HG03469 (cell line): ENCODE measurements at regions not wholly inside any gene's neighbourhood (a gene's known extent, or its start where the extent isn't known, plus 50 kb on each side); places are given as distances from the start of the nearest gene placed in this dataset.
"Not testable (repeated sequence)": the region's sequence is repeated elsewhere in the genome, so short reads cannot be mapped to it uniquely, and the experiment has no call there.

Experiments used
- ATAC-seq: cut with Tn5 transposase; IDR thresholded peaks from one replicate; pipeline ENCODE4 v1.9.1; 2021; ENCODE audit warnings: mild to moderate bottlenecking, moderate library complexity, moderate number of reproducible peaks; ENCODE audit not compliant: unreplicated experiment

DNA sequence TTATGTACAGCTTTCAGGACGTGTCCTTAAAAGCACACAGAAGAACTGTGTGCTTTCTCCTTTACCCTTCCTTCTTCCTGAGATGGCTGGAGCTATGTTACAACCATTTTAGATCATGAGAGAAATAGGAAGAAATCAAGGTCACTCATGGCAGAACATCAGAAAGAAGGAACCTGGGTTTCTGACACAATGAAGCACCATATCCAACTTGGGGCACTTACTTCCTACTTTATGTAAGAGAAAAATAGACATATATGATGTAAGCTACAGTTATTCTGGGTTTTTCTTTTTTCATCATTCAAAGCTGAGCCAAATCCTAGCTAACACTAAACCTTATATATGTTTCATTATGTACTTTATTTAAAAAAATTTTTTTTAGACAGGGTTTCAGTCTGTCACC is 79.5 kb downstream of the FAM161A start:
- no peak for ATAC-seq

GRCh38 chr2:61771904-61772845 is 81.7 kb downstream of the FAM161A start:
- no peak for ATAC-seq

DNA sequence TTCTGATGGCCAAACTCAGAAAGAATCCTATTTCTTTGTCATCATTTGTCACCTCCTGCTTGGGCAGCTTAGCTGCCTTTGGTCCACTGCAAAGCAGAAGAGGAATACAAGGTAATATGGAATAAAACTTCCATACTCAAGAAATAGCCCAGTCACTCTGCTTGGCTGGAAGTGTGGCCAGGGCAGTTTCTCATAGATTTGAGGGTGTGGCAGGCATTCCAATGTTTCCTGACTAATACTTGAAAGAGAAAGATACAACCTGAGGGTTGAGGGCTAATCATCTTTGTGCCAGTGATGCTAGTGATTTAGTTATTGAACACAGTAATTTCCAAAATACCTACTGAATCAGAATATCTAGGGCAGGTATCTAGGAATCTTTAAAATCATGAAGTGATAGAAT is 83.1 kb downstream of the FAM161A start:
- no peak for ATAC-seq

- no peak for ATAC-seq
These were observed 83.6 kb downstream of the FAM161A start for GRCh38 chr2:61770298-61770697.

DNA sequence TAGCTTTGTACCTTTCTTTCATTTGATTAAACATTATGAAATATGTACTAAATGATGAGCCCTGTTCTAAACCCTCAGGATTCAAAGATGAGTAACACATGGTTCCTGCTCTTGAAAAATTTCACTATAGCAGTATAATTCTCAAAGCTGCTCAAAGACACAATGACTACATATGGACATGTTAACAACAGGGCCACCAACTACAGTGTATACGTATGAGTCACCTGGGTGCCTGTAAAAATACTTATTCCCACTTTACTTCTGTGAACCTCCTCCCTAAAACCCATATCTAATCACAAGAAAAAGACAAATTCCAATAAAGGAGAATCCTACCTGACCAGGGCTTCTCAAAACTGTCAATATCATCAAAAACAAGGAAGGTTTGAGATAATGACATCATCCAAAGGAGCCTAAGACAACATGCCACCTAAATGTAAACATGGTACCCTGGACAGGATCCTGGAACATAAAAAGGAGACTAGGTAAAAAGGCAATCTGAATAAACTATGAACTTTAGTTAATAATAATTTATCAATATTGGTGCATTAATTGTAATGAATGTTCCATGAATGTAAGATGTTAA is 84.7 kb downstream of the FAM161A start:
- no peak for ATAC-seq

DNA sequence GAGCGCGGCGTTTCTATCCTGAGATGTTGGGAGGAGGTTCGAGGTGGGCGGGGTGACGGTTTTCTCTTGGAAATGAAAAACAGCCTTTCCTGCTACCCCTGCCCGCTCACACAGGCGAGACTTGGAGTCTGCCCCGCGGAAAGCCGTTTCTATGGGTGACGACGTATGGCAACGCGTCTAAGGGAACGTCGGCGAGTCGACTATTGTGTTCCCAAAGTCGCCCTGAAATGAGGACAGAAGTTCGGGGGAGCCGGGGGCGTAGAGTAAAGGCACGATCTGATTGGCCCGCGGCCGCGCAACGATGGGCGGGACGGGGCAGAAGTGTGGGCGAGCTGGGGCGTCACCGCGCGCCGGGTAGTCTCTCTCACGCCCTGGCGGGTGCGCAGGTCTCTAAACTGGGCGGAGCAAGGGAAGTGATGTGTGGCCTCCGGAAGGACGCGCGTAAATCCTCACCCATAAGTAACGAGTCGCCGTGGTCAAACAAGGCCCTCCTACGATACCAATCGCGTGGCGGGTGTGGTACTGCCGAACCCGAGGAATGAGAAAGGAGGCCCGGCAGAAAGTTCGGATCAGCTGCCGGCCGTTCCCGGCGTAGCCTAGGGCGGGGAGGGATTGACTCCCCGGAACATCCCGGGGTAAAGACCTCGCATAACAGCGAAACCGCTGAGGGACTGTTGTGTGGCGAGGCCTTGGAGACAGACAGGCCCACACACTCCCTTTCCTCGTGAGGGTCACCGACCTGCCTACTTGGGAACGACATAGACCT is 89.6 kb downstream of the FAM161A start:
- ATAC-seq, result peak; percentile 96

DNA sequence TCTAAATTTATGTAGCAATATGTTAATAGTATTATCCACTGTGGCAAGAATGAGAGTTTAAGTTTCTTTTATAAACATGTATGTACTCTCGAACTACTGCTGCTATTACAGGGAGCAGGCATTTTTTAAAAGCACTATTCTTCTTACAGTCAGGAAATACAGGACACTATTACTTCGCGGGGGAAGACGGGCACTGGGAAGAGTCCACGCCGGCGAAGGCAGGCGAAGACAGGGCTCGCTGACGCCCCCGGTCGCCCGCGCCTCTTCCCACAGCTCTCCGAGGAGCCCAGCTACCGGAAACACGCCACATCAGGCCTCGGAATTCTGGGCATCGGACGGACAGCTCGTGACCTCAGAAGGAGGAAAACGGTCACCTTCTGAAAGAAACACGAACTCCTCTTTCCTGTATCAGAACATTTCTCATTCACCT is 90.2 kb downstream of the FAM161A start:
- peak; percentile 16 for ATAC-seq

GRCh38 chr2:61762292-61762691 is 91.6 kb downstream of the FAM161A start:
- ATAC-seq, result no peak

- no peak for ATAC-seq
These were observed 94.1 kb downstream of the FAM161A start for GRCh38 chr2:61759718-61760117.

DNA sequence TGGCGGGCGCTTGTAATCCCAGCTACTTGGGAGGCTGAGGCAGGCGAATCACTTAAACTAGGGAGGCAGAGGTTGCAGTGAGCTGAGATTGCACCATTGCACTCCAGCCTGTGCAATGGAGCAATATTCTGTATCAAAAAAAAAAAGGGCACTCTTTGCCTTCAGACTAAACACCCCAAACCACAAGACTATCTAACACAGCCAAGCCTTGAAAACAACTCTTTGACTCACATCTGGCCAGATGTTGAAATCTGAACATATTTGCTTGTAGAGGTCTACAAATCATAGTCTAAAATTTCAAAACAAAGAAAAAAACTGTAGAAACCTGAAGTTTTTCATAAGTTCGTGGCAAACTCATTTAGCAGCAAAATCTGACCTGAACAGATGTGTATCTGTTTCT is 94.9 kb downstream of the FAM161A start:
- ATAC-seq, result no peak

GRCh38 chr2:61758159-61758558 is 95.7 kb downstream of the FAM161A start:
- ATAC-seq, result no peak

- ATAC-seq, result no peak
These were observed 100.3 kb downstream of the FAM161A start for GRCh38 chr2:61753512-61753911.

DNA sequence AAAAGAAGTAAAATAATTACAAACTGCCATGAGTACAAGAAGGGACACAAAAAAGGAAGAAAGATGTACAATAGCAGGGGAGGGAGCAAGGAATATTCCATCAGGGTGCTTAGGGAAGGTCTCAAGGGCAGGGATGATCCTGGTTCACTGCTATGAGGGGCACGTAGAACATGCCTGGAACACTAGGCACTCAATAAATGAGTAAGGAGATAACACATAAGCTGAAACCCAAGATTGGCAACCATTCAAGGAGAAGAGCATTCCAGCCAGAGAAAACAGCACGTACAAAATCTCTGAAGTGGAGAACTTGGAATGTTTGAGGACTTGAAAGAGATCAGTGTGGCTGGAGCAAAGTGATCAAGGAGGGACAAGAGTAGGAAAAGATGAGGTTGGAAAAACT is 103.2 kb downstream of the FAM161A start:
- ATAC-seq, result no peak

DNA sequence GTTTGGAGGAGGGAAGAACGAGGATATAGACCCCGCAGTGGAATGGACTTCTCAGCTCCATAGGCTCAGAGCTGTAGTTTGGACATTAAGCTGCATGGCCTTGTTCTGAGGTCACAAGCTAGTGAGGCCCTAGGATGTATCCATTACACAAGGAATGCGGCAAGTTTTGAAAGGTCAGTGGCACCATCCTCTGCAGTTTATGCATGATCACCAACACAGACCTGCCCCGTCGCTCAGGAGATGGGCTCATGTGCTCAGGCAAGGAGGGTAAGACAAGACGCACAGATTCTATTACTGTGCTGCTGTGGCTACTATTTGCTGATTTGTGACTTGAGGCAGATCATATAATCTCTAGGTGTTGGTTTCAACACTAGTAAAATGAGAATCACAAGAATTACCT is 110.9 kb downstream of the FAM161A start:
- no peak for ATAC-seq

GRCh38 chr2:61737841-61738240 is 116.0 kb downstream of the FAM161A start:
- ATAC-seq, result no peak

DNA sequence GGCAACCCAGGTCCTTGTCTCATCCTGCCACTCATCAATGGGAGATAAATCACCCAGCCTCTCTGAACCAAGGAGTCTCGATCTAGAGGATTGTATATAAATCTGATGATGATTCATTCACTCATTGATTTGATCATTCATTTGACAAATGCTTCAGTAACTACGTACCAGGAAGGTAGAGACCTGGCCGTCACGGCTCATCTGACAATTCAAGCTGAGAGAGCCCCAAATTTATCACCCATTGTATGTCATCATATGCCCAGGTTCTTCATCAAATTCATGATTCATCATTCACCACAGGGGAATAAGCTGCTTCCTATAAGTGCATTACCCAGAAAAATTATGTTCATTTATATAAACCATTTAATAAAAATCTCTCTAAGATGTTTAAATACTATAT is 116.9 kb downstream of the FAM161A start:
- no peak for ATAC-seq

DNA sequence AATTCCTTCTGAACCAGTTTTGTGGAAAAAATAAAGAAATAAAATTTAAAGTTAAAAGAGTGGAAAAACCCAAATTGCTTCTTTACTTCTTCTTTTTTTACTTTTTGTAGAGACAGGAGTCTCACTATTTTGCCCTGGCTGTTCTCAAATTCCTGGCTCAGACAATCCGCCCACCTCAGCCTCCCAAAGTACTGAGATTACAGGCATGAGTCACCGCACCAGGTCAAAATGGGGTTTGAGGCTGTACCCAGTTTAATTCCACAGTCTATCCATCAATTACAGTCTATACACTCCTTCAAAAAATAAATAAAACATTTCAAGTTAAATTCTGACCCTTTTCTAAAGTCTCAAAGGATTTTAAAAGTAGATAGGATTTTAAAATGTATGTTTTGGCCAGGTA is 120.3 kb downstream of the FAM161A start:
- ATAC-seq, result no peak

DNA sequence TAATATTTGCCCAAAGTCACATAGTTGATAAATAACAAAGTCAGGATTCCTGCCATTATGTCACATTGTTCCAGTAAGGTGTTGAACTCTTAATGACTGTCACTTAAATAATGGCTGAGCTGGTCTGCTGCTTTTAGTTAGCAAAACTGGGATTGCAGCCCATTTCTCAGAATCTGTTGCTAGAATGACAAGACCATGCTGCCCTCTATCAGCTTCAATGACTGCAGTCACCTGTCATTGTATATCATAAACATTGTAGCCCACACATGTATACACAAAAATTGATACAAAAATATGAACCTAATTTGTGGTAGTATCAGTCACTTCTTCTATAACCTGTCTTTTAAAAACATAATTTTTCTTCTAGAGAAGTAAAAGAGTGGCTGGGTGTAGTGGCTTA is 121.1 kb downstream of the FAM161A start:
- ATAC-seq, result no peak

DNA sequence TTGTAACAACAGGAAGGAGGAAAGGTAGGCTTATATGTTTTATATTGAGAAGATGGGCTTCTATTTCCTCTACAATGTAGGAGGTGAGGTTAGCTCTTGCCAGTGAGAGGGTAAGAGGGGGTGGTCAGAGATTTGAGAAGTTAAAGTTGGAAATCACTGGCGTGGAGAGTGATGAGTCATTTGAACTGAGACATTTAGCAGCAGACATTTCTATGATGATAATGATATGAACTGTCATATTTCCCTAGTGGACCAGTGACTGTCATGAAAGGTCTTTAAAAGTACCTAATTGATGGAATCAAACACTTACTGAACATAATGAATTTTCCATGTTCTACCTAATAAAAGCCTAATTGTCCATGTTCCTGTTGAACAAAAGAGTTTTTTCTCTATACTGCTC is 126.1 kb downstream of the FAM161A start:
- no peak for ATAC-seq

GRCh38 chr2:61726456-61727209 is 127.2 kb downstream of the FAM161A start:
- ATAC-seq, result no peak

DNA sequence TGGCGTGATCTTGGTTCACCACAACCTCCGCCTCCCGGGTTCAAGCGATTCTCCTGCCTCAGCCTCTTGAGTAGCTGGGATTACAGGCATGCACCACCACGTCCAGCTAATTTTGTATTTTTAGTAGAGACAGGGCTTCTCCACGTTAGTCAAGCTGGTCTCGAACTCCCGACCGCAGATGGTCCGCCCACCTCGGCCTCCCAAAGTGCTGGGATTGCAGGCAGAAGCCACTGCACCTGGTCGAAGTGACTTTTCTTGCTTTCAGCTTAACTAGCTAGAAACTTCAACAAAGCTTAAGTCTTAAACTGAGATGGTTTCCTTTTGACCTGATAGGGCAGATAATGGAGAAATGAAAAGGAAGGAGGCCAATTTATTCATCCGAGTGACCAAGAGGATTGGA is 130.5 kb downstream of the FAM161A start:
- not testable (repeated sequence) for ATAC-seq
